Adrenal gland (tissue), 9 donors: ENCODE measurements at regions not wholly inside any gene's neighbourhood (a gene's known extent, or its start where the extent isn't known, plus 50 kb on each side); places are given as distances from the start of the nearest gene placed in this dataset.

Experiments
- DNase-seq, 7 donors: peaks; one replicate each; pipeline ENCODE4 v3.0.0-alpha.2; 2019 to 2020
- H3K27ac ChIP-seq, 5 donors: fragments of 200-600 bp; sonication (generic) in 4 of 5; 1 replicate in 3 of 5; 2 replicates in 2 of 5; pipeline versions ENCODE4 v1.5.1 to v1.8.0; 2016 to 2020; ENCODE audit warnings: mild to moderate bottlenecking in 1 of 5
- H3K27me3 ChIP-seq: fragments of 200-600 bp; 2 replicates; pipeline ENCODE4 v1.8.0; 2021
- H3K36me3 ChIP-seq, 2 donors: fragments of 200-600 bp; replicated peaks in 1 of 2; 1 replicate in 1 of 2; 2 replicates in 1 of 2; pipeline versions ENCODE4 v1.5.1 to v1.8.0; 2018 to 2022
- H3K4me1 ChIP-seq, 2 donors: fragments of 200-600 bp; replicated peaks in 1 of 2; 1 replicate in 1 of 2; 2 replicates in 1 of 2; pipeline versions ENCODE4 v1.5.1 to v1.8.0; 2018 to 2021
- H3K4me3 ChIP-seq, 4 donors: fragments of 200-600 bp; sonication (generic) in 3 of 4; one replicate each; pipeline ENCODE4 v1.5.1; 2016 to 2018
- H3K9me3 ChIP-seq, 3 donors: fragments of 200-600 bp; sonication (generic) in 1 of 3; replicated peaks in 1 of 3; 1 replicate in 2 of 3; 2 replicates in 1 of 3; pipeline versions ENCODE4 v1.5.1 to v1.8.0; 2016 to 2021
- CTCF ChIP-seq, 6 experiments: fragments of 450-650 bp in 4 of 6; fragments of 200-600 bp in 2 of 6; sonication (generic) in 1 of 6; IDR thresholded peaks; 1 replicate in 5 of 6; 2 replicates in 1 of 6; pipeline versions ENCODE4 v1.5.1 to v1.8.0; 2016 to 2021; ENCODE audit warnings: antibody characterized with exemption in 6 of 6, mild to moderate bottlenecking in 2 of 6, moderate library complexity in 1 of 6
- POLR2A ChIP-seq, 2 donors: fragments of 450-650 bp; IDR thresholded peaks; one replicate each; pipeline ENCODE4 v1.6.1; 2017; ENCODE audit warnings: antibody characterized with exemption in 2 of 2, mild to moderate bottlenecking in 2 of 2, moderate library complexity in 1 of 2
- WGBS, 4 donors: extraction: QIAGEN DNeasy Blood & Tissue Kit in 2 of 4; methylation state at CpG; one replicate each; pipeline versions ENCODE4 v1.1.5 to v1.1.7; 2013 to 2017; 5-methylcytosine and 5-hydroxymethylcytosine counted together
- intact Hi-C, 2 donors: fragments of 100-400 bp; cut with DNase I; formaldehyde crosslinking; loops; one replicate each; pipeline versions ENCODE4 v1.14.1 to v1.15.0; 2022 to 2023
- donor health status: healthy with polysubstance abuse.
- donor health status: Bipolar disorder and iron deficiency.
- donor health status: DM: yes; HTN: yes; CAD: no.
- donor health status: DM: no; HTN: no; CAD: no.
- donor health status: DM: no; HTN: no; CAD: no.

- no peaks in the 10 kb centered on the region for H3K4me1 ChIP-seq
- intact Hi-C loops = no loop called here
- no peaks in the 10 kb centered on the region for H3K36me3 ChIP-seq
- H3K27ac ChIP-seq = no peak overlapping the region
- no peaks in the 10 kb centered on the region for H3K9me3 ChIP-seq
- H3K27me3 ChIP-seq = no peaks in the 10 kb centered on the region
- DNase-seq = no peak
- TF ChIP-seq CTCF (IDR thresholded peaks at IDR 0.05) = no peak
- no peak for TF ChIP-seq POLR2A (IDR thresholded peaks at IDR 0.05)
- no peak overlapping the region for H3K4me3 ChIP-seq
These were observed 242.1 kb downstream of the TMX3 start for GRCh38 chr18:68472701-68473295.

GRCh38 chr18:68469049-68469625 lies 245.8 kb downstream of the TMX3 start:
- intact Hi-C loops = no loop called here
- 23 to 45% (median 37%) methylated on average over 2 of the region's 2 CpGs for WGBS, 4 donors

GRCh38 chr18:68467957-68468356 lies 247.0 kb downstream of the TMX3 start:
- no peak overlapping the region for H3K27ac ChIP-seq

More at GRCh38 chr18:68469049-68469625, 245.8 kb downstream of the TMX3 start:
- DNase-seq = no peak
- no peaks in the 10 kb centered on the region for H3K36me3 ChIP-seq
- no peak overlapping the region for H3K27ac ChIP-seq
- TF ChIP-seq POLR2A (IDR thresholded peaks at IDR 0.05) (no peak), CTCF (IDR thresholded peaks at IDR 0.05) (no peak)
- no peaks in the 10 kb centered on the region for H3K27me3 ChIP-seq
- H3K4me3 ChIP-seq = no peak overlapping the region
- H3K4me1 ChIP-seq = no peaks in the 10 kb centered on the region
- H3K9me3 ChIP-seq = no peaks in the 10 kb centered on the region

GRCh38 chr18:68467329-68467728 lies 247.6 kb downstream of the TMX3 start:
- no peaks in the 10 kb centered on the region for H3K36me3 ChIP-seq
- intact Hi-C loops = no loop called here
- DNase-seq = no peak
- TF ChIP-seq POLR2A (IDR thresholded peaks at IDR 0.05) = no peak
- TF ChIP-seq CTCF (IDR thresholded peaks at IDR 0.05) = no peak
- no peak overlapping the region for H3K27ac ChIP-seq
- WGBS, 4 donors = 48 to 94% (median 88%) methylated on average over 2 of the region's 2 CpGs
- no peaks in the 10 kb centered on the region for H3K4me1 ChIP-seq
- no peaks in the 10 kb centered on the region for H3K9me3 ChIP-seq
- no peaks in the 10 kb centered on the region for H3K27me3 ChIP-seq
- H3K4me3 ChIP-seq = no peak overlapping the region

More at GRCh38 chr18:68467957-68468356, 247.0 kb downstream of the TMX3 start:
- no peaks in the 10 kb centered on the region for H3K9me3 ChIP-seq
- no peaks in the 10 kb centered on the region for H3K4me1 ChIP-seq
- TF ChIP-seq POLR2A (IDR thresholded peaks at IDR 0.05) = no peak
- no peak for TF ChIP-seq CTCF (IDR thresholded peaks at IDR 0.05)
- H3K27me3 ChIP-seq = no peaks in the 10 kb centered on the region
- intact Hi-C loops = no loop called here
- H3K36me3 ChIP-seq = no peaks in the 10 kb centered on the region
- DNase-seq = no peak
- no peak overlapping the region for H3K4me3 ChIP-seq
- 57 to 67% (median 62%) methylated on average over 4 of the region's 4 CpGs for WGBS, 4 donors
